ENCODE measurements at regions not wholly inside any gene's neighbourhood (a gene's known extent, or its start where the extent isn't known, plus 50 kb on each side); places are given as distances from the start of the nearest gene placed in this dataset.

GRCh38 chrX:46036508-46036907 lies 508.7 kb downstream of the ZNF674 start:
- TF ChIP-seq CTCF (IDR thresholded peaks at IDR 0.05) = no peak
- no peak for TF ChIP-seq POLR2AphosphoS5 (IDR thresholded peaks at IDR 0.05; ENCODE audit: insufficient read depth in 1 of 2, low read depth in 1 of 2)
